Activated T-helper 1 cell treated with anti-CD3 and anti-CD28 coated beads, Interleukin-12 subunit alpha, Interleukin-12 subunit beta, Interleukin-2, Interleukin-4 antibody, amounts not matched to agents 30 ng/mL and 10 ng/mL and 1 ng/mL, durations not matched to agents 14 hours and 24 hours and 36 hours (primary cell): ENCODE measurements at regions not wholly inside any gene's neighbourhood (a gene's known extent, or its start where the extent isn't known, plus 50 kb on each side); places are given as distances from the start of the nearest gene placed in this dataset.

Source experiments
- DNase-seq: peaks from one replicate; pipeline ENCODE4 v3.0.0; 2021; ENCODE audit warnings: low spot score
- H3K27ac Mint-ChIP-seq: one replicate; pipeline ENCODE4 v1.8.0; 2021; ENCODE audit warnings: mild to moderate bottlenecking, mixed read lengths
- H3K27me3 Mint-ChIP-seq: one replicate; pipeline ENCODE4 v1.8.0; 2022; ENCODE audit warnings: mild to moderate bottlenecking, moderate library complexity, mixed read lengths; ENCODE audit not compliant: insufficient read depth
- H3K36me3 Mint-ChIP-seq: one replicate; pipeline ENCODE4 v1.8.0; 2021; ENCODE audit warnings: low read depth, mixed read lengths
- H3K4me1 Mint-ChIP-seq: one replicate; pipeline ENCODE4 v1.8.0; 2021; ENCODE audit warnings: low read depth, mixed read lengths
- H3K4me3 Mint-ChIP-seq: one replicate; pipeline ENCODE4 v1.8.0; 2021; ENCODE audit warnings: mild to moderate bottlenecking, moderate library complexity, mixed read lengths
- H3K9me3 Mint-ChIP-seq: one replicate; pipeline ENCODE4 v1.8.0; 2021; ENCODE audit warnings: mixed read lengths
- intact Hi-C: fragments of 100-400 bp; cut with micrococcal nuclease; formaldehyde crosslinking; loops from one replicate; pipeline ENCODE4 v1.15.1; 2024

DNA sequence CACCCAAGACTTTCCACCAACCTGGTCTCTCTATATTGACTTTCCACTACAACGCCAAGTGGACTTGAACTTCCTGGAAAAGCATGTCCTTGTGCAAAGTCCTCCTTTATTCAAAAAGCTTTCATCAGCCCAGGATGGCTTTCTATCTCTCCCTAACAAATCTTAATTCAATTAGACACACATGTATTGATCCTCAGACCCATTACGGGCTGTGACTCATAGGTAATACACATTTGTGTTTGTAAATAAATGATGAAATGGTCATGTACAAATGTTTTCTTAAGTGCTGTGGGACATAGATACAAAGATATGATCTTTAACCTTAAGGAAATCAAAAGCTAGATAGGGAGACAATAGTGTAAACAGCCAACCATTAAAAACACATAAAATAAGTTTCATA is 1189.7 kb downstream of the EFNB2 start:
- no peaks in the 10 kb centered on the region for H3K9me3 Mint-ChIP-seq
- no peak for DNase-seq
- no peaks in the 10 kb centered on the region for H3K27me3 Mint-ChIP-seq
- no peak overlapping the region for H3K4me3 Mint-ChIP-seq
- no peaks in the 10 kb centered on the region for H3K36me3 Mint-ChIP-seq
- intact Hi-C loops = no loop called here
- H3K4me1 Mint-ChIP-seq = no peaks in the 10 kb centered on the region
- no peak overlapping the region for H3K27ac Mint-ChIP-seq

DNA sequence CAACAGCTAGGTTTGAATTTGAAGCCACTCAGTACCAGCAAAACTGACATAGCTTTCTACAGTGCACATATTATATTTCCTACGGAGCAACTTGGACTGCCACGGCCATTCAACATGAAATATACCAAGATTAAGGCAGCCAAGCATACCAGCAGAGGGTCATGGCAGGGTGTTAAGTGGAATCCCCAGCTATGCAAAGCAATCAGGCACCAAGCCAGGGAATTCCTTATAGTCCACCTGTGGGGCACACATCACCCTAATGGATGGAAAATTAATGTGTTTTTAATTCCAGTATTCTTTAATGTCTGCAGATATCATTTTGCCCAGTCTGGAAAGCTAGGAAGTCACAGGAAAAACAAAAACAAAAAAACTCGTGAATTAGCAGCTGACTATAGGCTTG is 1190.3 kb downstream of the EFNB2 start:
- H3K36me3 Mint-ChIP-seq = no peaks in the 10 kb centered on the region
- intact Hi-C loops = no loop called here
- no peak for DNase-seq
- no peaks in the 10 kb centered on the region for H3K9me3 Mint-ChIP-seq
- H3K4me3 Mint-ChIP-seq = no peak overlapping the region
- H3K4me1 Mint-ChIP-seq = no peaks in the 10 kb centered on the region
- no peak overlapping the region for H3K27ac Mint-ChIP-seq
- no peaks in the 10 kb centered on the region for H3K27me3 Mint-ChIP-seq

DNA sequence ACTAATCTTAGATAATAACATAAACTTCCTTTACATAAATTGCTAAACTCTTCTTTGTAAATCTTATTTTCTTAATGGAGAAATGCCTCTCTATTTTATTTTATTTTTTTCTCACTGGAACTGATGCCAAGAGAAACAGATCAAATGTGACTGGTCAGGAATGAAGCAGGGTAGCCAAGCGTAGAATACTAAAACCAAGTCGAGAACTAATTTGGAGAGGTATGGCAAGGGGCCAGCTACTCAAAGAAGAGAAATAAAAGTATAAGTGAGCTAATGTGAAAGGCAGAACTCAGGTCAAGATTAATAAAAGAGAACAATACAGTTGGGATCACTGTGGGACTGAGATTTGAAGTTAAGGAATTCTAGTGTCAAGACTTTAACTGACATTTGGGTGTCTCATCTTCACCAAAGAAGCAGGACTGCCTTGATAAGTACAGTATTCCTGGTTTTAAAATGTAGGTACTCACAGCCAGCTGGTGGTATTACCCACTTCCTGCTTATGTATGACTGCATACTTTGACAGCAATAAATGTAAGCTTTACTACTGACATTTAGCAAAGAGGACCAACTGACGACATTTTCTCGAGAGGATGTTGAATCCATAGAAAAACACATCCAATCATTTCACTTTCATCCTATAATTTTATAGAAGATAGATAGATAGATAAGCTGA is 1192.2 kb downstream of the EFNB2 start:
- intact Hi-C loops = no loop called here
- Mint-ChIP-seq H3K27ac (no peak overlapping the region), H3K36me3 (no peaks in the 10 kb centered on the region), H3K4me3 (no peak overlapping the region), H3K9me3 (no peaks in the 10 kb centered on the region), H3K27me3 (no peaks in the 10 kb centered on the region), H3K4me1 (no peaks in the 10 kb centered on the region)
- DNase-seq = no peak

DNA sequence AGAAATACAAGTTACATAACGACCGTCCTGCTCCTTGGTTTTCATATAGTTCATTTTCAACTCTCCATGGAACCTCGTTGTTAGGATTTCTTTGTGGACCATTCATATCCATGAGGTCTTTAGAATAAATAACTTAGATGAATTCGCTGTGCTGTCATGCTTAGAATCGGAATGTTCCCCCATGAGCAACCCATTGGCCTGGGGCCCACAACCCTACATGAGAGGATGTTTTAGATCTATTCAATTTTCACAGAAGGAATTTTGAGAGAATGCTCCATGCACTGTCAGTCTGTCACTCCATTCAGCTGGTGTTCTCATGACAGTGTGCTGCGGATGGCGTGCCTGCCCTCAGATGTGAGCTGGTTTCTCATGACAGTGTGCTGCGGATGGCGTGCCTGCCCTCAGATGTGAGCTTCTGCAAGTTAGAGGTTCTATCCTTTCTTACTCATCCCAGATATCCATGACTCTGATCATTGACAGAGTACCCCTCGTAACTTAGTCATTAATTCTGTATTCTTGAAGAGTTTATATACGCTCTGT is 1193.1 kb downstream of the EFNB2 start:
- H3K4me3 Mint-ChIP-seq = no peak overlapping the region
- H3K36me3 Mint-ChIP-seq = no peaks in the 10 kb centered on the region
- H3K27me3 Mint-ChIP-seq = no peaks in the 10 kb centered on the region
- H3K9me3 Mint-ChIP-seq = no peaks in the 10 kb centered on the region
- H3K4me1 Mint-ChIP-seq = no peaks in the 10 kb centered on the region
- H3K27ac Mint-ChIP-seq = no peak overlapping the region
- DNase-seq = no peak
- intact Hi-C loops = no loop called here

DNA sequence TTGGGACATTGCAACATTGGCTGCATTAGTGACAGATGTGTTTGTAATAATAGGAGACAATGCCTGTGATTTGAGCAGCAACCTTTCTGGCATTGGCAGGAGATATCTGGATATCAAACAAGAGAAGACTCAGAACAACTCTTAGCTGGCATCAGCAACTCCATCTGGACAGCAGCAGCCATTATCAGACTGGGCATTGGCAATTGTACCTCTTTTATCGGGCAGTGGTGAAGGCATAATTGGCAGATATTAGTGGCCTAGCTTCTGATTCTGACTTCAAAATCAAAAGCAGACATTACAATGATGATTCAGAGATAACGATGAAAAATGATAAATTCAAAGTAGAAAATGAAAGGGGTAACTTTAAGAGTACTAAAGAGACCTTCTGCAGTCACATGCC is 1193.7 kb downstream of the EFNB2 start:
- Mint-ChIP-seq H3K27me3 (no peaks in the 10 kb centered on the region), H3K27ac (no peak overlapping the region), H3K4me1 (no peaks in the 10 kb centered on the region), H3K9me3 (no peaks in the 10 kb centered on the region), H3K4me3 (no peak overlapping the region), H3K36me3 (no peaks in the 10 kb centered on the region)
- intact Hi-C loops = no loop called here
- no peak for DNase-seq

DNA sequence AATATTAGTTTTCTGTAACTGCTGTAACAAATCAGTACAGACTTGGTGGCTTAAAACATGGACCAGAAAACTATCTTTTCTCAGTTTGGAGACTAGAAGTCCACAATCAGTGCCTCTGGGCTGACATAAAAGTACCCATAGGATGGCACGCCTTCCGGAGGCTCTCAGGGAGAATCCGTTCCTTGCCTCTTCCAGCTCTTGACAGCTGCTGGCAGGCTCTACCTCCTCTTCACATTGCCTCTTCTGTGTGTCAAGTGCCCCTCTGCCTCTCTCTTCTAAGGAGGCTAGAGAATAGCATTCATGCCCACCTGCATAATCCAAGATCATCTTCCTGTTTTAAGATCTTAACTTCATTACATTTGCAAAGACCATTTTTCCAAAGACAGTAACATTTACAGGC is 1194.2 kb downstream of the EFNB2 start:
- DNase-seq = no peak
- Mint-ChIP-seq H3K36me3 (no peaks in the 10 kb centered on the region), H3K4me3 (no peak overlapping the region), H3K9me3 (no peaks in the 10 kb centered on the region), H3K4me1 (no peaks in the 10 kb centered on the region), H3K27ac (no peak overlapping the region), H3K27me3 (no peaks in the 10 kb centered on the region)
- intact Hi-C loops = no loop called here

DNA sequence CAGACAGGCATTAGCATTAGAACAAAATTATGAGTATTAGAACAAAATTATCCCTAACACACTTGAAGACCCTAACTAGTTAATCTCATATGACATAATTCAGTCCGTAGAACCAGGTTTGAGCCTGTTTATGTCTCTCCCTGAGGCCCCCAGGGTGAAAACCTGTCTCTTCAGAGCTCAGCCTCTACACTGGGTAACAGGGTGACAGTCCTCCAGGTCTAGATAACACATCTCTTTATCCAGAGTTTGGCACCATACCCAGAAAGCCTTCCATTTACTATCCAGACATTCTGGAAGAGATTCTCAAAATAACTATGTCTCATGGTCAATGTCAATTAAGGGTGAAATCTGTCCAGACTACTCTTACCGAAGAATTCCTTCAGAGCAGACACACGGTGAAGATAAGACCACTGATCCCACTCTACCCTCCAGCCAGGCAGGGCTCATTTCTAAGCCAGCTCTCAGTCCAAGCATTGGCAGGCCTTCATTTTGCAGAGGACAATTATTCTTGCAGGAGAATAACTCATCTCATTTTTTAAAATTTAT is 1195.3 kb downstream of the EFNB2 start:
- Mint-ChIP-seq H3K4me3 (no peak overlapping the region), H3K9me3 (no peaks in the 10 kb centered on the region), H3K4me1 (no peaks in the 10 kb centered on the region), H3K27me3 (no peaks in the 10 kb centered on the region), H3K36me3 (no peaks in the 10 kb centered on the region), H3K27ac (no peak overlapping the region)
- intact Hi-C loops = no loop called here
- no peak for DNase-seq

DNA sequence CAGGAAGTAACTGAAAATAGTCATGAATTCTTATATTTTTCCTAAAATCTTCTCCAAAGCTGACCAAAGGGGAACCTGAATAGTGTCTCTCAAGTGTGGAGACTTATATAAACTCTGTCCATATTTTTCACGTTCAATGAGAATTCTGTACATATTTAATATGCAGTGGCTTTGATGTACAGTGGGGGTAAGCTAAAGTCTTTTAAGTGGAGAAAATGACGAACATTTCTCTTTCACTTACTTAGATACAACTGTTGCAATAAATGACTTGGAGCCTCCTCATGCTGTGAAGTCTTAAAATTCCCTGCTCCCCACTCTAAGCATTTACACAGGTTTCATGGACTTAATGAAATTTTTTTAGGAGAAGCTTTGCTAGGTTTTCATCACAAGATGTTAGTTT is 1196.7 kb downstream of the EFNB2 start:
- Mint-ChIP-seq H3K27ac (no peak overlapping the region), H3K27me3 (no peaks in the 10 kb centered on the region), H3K4me3 (no peak overlapping the region), H3K9me3 (no peaks in the 10 kb centered on the region), H3K36me3 (no peaks in the 10 kb centered on the region), H3K4me1 (no peaks in the 10 kb centered on the region)
- DNase-seq = no peak
- intact Hi-C loops = no loop called here

DNA sequence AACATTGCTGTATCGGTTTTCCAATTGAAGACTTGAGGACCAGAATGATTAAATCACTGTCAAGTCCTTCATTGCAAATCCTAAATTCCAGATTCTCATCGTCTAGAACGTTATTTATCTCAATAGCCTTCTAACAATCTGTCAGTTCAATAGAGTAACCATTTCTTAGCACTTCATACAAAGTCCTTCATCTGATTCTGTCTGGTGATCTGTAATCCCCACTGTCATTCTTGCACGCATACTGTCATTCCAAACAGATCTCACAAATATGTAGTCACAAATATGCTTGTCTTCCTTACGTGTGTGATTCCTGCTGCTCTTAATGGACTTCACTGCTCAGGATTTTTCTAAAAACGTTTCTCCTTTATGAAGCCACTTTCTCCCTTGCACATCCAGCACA is 1197.5 kb downstream of the EFNB2 start:
- Mint-ChIP-seq H3K9me3 (no peaks in the 10 kb centered on the region), H3K27ac (no peak overlapping the region), H3K4me1 (no peaks in the 10 kb centered on the region), H3K4me3 (no peak overlapping the region), H3K36me3 (no peaks in the 10 kb centered on the region), H3K27me3 (no peaks in the 10 kb centered on the region)
- intact Hi-C loops = no loop called here
- no peak for DNase-seq

DNA sequence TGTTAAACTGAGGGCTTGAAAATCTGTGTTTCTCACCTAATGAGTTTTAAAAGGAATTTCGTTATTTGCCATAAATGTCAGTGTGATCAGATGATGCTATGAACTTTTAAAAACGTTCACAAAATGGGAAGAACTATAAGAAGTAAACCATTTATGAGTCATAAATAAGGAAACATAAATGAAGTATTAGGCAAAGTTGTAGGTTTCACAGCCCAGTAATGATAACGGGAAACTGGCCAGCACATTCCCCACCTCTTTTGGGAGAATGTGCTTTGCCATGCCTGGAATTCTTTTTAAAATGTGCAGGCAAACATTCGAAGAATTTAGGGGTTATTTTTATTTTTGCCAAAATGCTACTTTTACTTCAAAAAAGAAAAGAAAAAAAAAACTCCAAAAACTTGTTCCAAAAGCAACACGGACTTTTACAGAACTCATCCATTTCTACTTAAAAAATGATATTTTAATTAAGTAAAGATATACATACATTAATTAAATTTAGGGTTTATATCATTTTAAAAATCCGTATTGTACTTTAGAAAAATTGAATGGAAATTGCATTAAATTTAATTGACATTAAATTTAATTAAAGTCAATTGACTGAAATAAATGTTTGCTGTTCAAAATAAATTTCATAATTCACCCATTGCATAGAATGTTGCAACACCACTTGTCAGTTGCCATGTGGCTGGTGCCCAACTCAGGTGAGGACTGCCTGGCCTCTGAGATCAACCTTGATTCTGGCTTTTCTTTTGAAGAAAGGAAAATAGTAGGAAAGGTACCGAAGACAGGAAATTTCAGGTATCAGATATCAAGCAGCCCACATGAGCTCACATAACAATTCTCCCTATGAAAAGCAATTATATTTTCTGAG is 1198.5 kb downstream of the EFNB2 start:
- H3K27ac Mint-ChIP-seq = no peak overlapping the region
- no peaks in the 10 kb centered on the region for H3K9me3 Mint-ChIP-seq
- H3K27me3 Mint-ChIP-seq = no peaks in the 10 kb centered on the region
- H3K4me3 Mint-ChIP-seq = no peak overlapping the region
- no peak for DNase-seq
- H3K4me1 Mint-ChIP-seq = no peaks in the 10 kb centered on the region
- intact Hi-C loops = no loop called here
- no peaks in the 10 kb centered on the region for H3K36me3 Mint-ChIP-seq

DNA sequence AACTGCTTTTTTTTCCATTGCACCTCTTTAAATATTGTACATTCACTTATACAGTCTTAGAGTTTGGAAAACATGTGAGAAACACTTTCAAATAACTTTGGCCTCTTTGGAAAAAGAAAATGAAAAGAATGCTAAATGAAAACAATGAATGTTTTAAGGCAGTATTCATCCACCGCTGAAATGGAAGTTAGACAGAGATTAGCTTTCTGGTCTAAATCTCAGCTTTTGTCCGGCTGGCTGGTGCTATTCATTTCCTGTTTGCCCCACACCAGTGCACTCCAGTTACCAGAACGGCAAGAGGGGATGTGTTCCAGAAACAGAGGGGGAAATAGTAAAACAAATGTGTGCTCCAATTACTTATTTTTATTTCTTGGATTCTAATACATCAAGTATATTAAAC is 1201.3 kb downstream of the EFNB2 start:
- no peaks in the 10 kb centered on the region for H3K27me3 Mint-ChIP-seq
- H3K36me3 Mint-ChIP-seq = no peaks in the 10 kb centered on the region
- H3K27ac Mint-ChIP-seq = no peak overlapping the region
- no peak overlapping the region for H3K4me3 Mint-ChIP-seq
- no peaks in the 10 kb centered on the region for H3K4me1 Mint-ChIP-seq
- no peak for DNase-seq
- H3K9me3 Mint-ChIP-seq = no peaks in the 10 kb centered on the region
- intact Hi-C loops = no loop called here

DNA sequence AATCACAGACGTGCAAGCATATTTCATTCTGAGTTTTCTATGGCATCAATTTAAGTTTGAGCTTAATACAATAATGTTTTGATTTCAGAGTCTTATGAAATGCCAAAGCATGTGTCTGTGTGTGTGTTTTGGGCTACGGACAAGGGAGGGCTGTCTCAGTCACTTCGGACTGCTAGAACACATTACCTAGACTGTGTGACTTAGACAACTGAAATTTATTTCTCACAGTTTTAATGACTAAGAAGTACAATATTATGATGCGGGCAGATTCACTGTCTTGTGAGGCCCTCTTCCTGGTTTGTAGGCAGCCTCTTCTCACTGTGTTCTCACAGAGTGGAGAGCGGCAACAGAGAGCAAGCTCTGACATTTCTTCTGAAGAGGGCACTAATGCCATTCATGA is 1202.0 kb downstream of the EFNB2 start:
- Mint-ChIP-seq H3K27me3 (no peaks in the 10 kb centered on the region), H3K9me3 (no peaks in the 10 kb centered on the region), H3K36me3 (no peaks in the 10 kb centered on the region), H3K27ac (no peak overlapping the region), H3K4me1 (no peaks in the 10 kb centered on the region), H3K4me3 (no peak overlapping the region)
- DNase-seq = no peak
- intact Hi-C loops = no loop called here

DNA sequence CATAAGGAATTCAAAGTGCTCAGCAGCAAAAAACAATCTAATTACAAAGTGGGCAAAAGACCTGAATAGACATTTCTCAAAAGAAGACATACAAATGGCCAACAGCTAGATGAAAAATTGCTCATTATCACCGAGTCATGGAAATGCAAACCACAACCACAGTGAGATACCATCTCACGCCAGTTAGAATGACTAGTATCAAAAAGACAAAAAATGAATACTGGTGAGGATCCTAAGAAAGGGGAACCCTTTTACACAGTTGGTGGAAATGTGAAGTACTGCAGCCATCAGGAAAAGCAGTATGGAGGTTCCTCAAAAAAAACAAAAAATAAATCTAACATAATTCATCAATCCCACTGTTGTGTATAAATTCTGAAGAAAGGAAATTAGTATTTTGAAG is 1206.1 kb downstream of the EFNB2 start:
- Mint-ChIP-seq H3K27me3 (no peaks in the 10 kb centered on the region), H3K9me3 (no peaks in the 10 kb centered on the region), H3K4me1 (no peaks in the 10 kb centered on the region), H3K27ac (no peak overlapping the region), H3K36me3 (no peaks in the 10 kb centered on the region), H3K4me3 (no peak overlapping the region)
- no peak for DNase-seq
- intact Hi-C loops = no loop called here
